Activated CD8-positive, alpha-beta T cell treated with anti-CD3 and anti-CD28 coated beads for 36 hours (primary cell): ENCODE measurements at regions not wholly inside any gene's neighbourhood (a gene's known extent, or its start where the extent isn't known, plus 50 kb on each side); places are given as distances from the start of the nearest gene placed in this dataset.

Source experiments
- ATAC-seq: fragments of 200-7000 bp; cut with Tn5 transposase; one replicate; pipeline ENCODE4 v1.10.0; 2021; ENCODE audit warnings: mild to moderate bottlenecking, moderate library complexity
- CTCF ChIA-PET: fragments of 350-600 bp; sonication (Branson Sonifier 250); formaldehyde crosslinking; loops from one replicate; lab custom pipeline; 2021; ENCODE audit warnings: antibody characterized with exemption; lab: Charles Lee
- POLR2A ChIA-PET: fragments of 350-600 bp; sonication (Branson Sonifier 250); formaldehyde crosslinking; loops from one replicate; lab custom pipeline; 2021; ENCODE audit warnings: antibody characterized with exemption; lab: Charles Lee
- DNase-seq: peaks from one replicate; pipeline ENCODE4 v3.0.0-alpha.2; 2020
- H3K27ac Mint-ChIP-seq: one replicate; pipeline ENCODE4 v1.8.0; 2021; ENCODE audit warnings: mild to moderate bottlenecking, mixed read lengths
- H3K27me3 Mint-ChIP-seq: one replicate; pipeline ENCODE4 v1.8.0; 2021; ENCODE audit warnings: mixed read lengths
- H3K36me3 Mint-ChIP-seq: one replicate; pipeline ENCODE4 v1.8.0; 2021; ENCODE audit warnings: low read depth, mixed read lengths
- H3K4me1 Mint-ChIP-seq: one replicate; pipeline ENCODE4 v1.8.0; 2021; ENCODE audit warnings: low read depth, mixed read lengths
- H3K4me3 Mint-ChIP-seq: one replicate; pipeline ENCODE4 v1.8.0; 2021; ENCODE audit warnings: mild to moderate bottlenecking, moderate library complexity, mixed read lengths
- H3K9me3 Mint-ChIP-seq: one replicate; pipeline ENCODE4 v1.8.0; 2021; ENCODE audit warnings: mixed read lengths
- intact Hi-C: fragments of 100-400 bp; cut with micrococcal nuclease; formaldehyde crosslinking; loops from one replicate; pipeline ENCODE4 v1.10.0; 2022
- TF ChIP-seq, protein P1 (sequence below): fragments of 200-600 bp; IDR thresholded peaks from one replicate; pipeline ENCODE4 v1.8.0; 2022; ENCODE audit warnings: antibody characterized with exemption, mild to moderate bottlenecking

DNA sequence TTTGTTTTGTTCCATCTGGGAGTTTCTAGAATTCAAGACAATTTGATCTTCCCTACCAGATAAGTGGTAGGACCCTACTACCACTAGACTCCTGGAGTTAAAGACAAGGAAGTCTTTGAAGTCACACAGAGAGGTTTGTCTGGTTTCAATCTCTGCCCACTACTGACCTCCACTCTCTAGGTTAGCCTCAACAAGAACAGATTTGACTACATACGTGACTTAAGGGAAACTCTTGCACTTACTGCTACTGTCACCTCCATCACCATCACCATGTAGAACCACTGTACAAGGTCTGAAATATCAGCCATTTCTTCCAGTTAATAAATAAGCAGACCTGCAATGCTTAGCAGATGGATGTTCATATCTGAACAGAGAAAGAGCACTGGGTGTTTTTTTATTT is 148.3 kb upstream of the ARHGEF26 start:
- Mint-ChIP-seq H3K4me3 (no peak overlapping the region), H3K27me3 (peaks cover 4% of the 10 kb centered on the region), H3K36me3 (no peaks in the 10 kb centered on the region), H3K27ac (no peak overlapping the region), H3K4me1 (no peaks in the 10 kb centered on the region), H3K9me3 (no peaks in the 10 kb centered on the region)
- TF ChIP-seq, protein P1, sequence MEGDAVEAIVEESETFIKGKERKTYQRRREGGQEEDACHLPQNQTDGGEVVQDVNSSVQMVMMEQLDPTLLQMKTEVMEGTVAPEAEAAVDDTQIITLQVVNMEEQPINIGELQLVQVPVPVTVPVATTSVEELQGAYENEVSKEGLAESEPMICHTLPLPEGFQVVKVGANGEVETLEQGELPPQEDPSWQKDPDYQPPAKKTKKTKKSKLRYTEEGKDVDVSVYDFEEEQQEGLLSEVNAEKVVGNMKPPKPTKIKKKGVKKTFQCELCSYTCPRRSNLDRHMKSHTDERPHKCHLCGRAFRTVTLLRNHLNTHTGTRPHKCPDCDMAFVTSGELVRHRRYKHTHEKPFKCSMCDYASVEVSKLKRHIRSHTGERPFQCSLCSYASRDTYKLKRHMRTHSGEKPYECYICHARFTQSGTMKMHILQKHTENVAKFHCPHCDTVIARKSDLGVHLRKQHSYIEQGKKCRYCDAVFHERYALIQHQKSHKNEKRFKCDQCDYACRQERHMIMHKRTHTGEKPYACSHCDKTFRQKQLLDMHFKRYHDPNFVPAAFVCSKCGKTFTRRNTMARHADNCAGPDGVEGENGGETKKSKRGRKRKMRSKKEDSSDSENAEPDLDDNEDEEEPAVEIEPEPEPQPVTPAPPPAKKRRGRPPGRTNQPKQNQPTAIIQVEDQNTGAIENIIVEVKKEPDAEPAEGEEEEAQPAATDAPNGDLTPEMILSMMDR = no peak
- DNase-seq (no peak), ATAC-seq (no peak)
- intact Hi-C loops = no loop called here
- ChIA-PET CTCF (no interaction called here), POLR2A (no interaction called here)

DNA sequence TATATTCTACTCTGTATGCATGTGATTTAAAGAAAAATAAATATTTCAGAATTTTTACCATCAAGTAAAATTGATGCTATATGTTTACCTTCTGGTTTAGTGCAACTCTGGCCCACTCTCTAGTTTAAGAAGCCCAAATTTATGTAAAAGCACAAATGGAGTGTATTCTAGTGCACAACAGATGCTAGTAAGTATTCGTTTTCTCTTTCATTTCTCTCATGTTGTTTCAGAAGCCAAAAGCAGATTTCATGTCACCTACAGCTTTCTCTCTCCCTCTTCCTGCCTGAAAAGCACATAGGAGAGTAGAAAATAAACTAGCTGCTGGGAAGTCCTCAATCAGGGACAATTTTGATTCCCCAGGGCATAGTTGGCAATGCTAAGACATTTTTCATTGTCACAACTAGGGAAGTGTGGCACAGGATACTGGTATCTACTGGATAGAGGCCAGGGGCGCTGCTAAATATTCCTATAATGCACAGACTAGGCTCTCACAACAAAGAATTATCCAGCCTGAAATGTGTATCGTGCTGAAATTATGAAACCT is 147.4 kb upstream of the ARHGEF26 start:
- POLR2A ChIA-PET = no interaction called here
- Mint-ChIP-seq H3K27me3 (no peaks in the 10 kb centered on the region), H3K36me3 (no peaks in the 10 kb centered on the region), H3K9me3 (no peaks in the 10 kb centered on the region), H3K4me3 (no peak overlapping the region), H3K4me1 (no peaks in the 10 kb centered on the region), H3K27ac (no peak overlapping the region)
- TF ChIP-seq, protein P1 = no peak
- CTCF ChIA-PET = no interaction called here
- DNase-seq (no peak), ATAC-seq (no peak)
- intact Hi-C loops = no loop called here

- ATAC-seq (no peak), DNase-seq (no peak)
- Mint-ChIP-seq H3K36me3 (no peaks in the 10 kb centered on the region), H3K27ac (no peak overlapping the region), H3K4me3 (no peak overlapping the region), H3K4me1 (no peaks in the 10 kb centered on the region), H3K27me3 (no peaks in the 10 kb centered on the region), H3K9me3 (no peaks in the 10 kb centered on the region)
- CTCF ChIA-PET = no interaction called here
- TF ChIP-seq, protein P1 = no peak
- intact Hi-C loops = no loop called here
- POLR2A ChIA-PET = no interaction called here
Observed at GRCh38 chr3:153974614-153975013, 146.6 kb upstream of the ARHGEF26 start.

DNA sequence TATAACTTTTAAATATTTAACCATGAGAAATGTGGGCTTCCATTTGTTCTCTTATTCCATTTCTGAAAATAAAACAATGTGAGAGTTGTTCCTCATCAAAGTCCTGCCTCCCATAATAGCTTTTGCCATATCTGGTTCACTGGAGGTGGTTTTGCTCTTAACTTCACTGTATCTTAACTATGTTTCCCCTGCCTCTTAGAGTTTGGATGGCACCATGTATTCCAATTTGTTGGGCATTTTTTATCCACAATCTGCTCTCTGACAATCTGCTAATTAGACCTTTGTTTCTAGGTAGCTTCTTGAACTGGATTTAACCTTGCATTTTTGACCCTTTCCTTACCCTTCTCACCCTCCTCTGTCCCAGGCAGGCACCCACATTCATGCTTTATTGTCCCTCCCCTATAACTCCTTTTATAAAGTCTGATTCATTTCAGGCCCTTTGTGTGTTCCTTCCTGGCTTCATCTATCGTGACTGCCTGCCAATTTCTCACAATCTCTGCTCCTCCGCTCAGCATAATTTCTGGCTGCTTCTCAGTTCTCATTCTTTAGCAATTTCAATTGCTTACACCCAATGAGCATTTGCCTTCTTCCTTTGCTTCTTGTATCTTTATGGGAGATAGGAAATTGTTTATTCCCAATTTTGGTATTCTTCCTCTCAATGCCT is 144.2 kb upstream of the ARHGEF26 start:
- Mint-ChIP-seq H3K27me3 (no peaks in the 10 kb centered on the region), H3K36me3 (no peaks in the 10 kb centered on the region), H3K4me1 (no peaks in the 10 kb centered on the region), H3K4me3 (no peak overlapping the region), H3K27ac (no peak overlapping the region), H3K9me3 (no peaks in the 10 kb centered on the region)
- ATAC-seq = no peak
- DNase-seq = no peak
- intact Hi-C loops = no loop called here
- POLR2A ChIA-PET = no interaction called here
- TF ChIP-seq, protein P1 = no peak
- CTCF ChIA-PET = no interaction called here

DNA sequence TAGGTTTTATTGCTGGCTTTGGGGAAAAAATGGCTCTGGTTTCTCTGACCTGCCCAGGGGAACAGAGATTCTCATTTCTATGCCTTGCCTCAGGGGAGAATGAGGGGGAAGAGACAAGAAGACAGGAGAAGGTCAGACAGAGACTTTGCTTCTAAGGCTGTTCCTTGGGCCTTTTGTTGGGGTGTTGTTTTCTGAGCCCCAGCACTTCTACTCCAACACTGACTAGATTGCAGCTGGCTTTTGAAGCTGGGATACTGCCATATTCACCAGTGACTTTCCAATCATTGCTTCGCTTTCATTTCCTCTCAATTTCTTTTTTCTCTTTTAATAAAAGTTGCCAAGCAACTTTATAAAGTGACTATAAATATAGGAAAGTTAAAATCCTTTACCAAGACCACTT is 143.2 kb upstream of the ARHGEF26 start:
- Mint-ChIP-seq H3K4me3 (no peak overlapping the region), H3K4me1 (no peaks in the 10 kb centered on the region), H3K27me3 (no peaks in the 10 kb centered on the region), H3K9me3 (no peaks in the 10 kb centered on the region), H3K36me3 (no peaks in the 10 kb centered on the region), H3K27ac (no peak overlapping the region)
- TF ChIP-seq, protein P1 = no peak
- ATAC-seq (no peak), DNase-seq (no peak)
- CTCF ChIA-PET = no interaction called here
- POLR2A ChIA-PET = no interaction called here
- intact Hi-C loops = no loop called here
